ENCODE measurements at regions not wholly inside any gene's neighbourhood (a gene's known extent, or its start where the extent isn't known, plus 50 kb on each side); places are given as distances from the start of the nearest gene placed in this dataset.

- Histone ChIP-seq H4K20me1 (ENCODE audit: control insufficient read depth, extremely low read depth, insufficient read depth, low read length) (no peaks in the 10 kb centered on the region), H3K9ac (ENCODE audit: insufficient read depth, low read length) (no peak overlapping the region), H3K4me2 (ENCODE audit: extremely low read depth, insufficient read depth, low read length) (no peak overlapping the region), H3K36me3 (ENCODE audit: control insufficient read depth, insufficient read depth, low read length) (no peaks in the 10 kb centered on the region), H3K4me1 (ENCODE audit: control insufficient read depth, extremely low read depth, insufficient read depth, low read length) (no peaks in the 10 kb centered on the region), H3K27ac (ENCODE audit: insufficient read depth, low read length) (no peak overlapping the region), H3K79me2 (ENCODE audit: control insufficient read depth, insufficient read depth, low read length) (no peaks in the 10 kb centered on the region), H2AFZ (ENCODE audit: low read length) (no peak overlapping the region), H3K9me3 (ENCODE audit: control insufficient read depth, insufficient read depth, low read depth, low read length) (no peaks in the 10 kb centered on the region), H3K4me3 (replicated peaks in 1 of 4; ENCODE audit: control extremely low read depth in 1 of 4, insufficient read depth in 1 of 4, low read depth in 3 of 4, low read length in 4 of 4) (no peak overlapping the region), H3K27me3 (ENCODE audit: control insufficient read depth, insufficient read depth, low read length) (no peaks in the 10 kb centered on the region)
- TF ChIP-seq EZH2 (IDR thresholded peaks at IDR 0.05; ENCODE audit: low read length, missing control alignments) = no peak
- no peak for TF ChIP-seq CTCF (conservative IDR thresholded peaks at IDR 0.05 in 1 of 2, IDR thresholded peaks at IDR 0.05 in 1 of 2; ENCODE audit: low read depth in 1 of 2, low read length in 2 of 2)
- no peak for DNase-seq (ENCODE audit: low read depth in 2 of 2)
Observed at GRCh38 chr6:96723362-96723761, 113.9 kb downstream of the GPR63 start.

GRCh38 chr6:96721227-96721626 lies 116.0 kb downstream of the GPR63 start:
- no peaks in the 10 kb centered on the region for H3K4me1 ChIP-seq (ENCODE audit: control insufficient read depth, extremely low read depth, insufficient read depth, low read length)
- H3K9me3 ChIP-seq (ENCODE audit: control insufficient read depth, insufficient read depth, low read depth, low read length) = no peaks in the 10 kb centered on the region
- no peak overlapping the region for H2AFZ ChIP-seq (ENCODE audit: low read length)
- H3K27me3 ChIP-seq (ENCODE audit: control insufficient read depth, insufficient read depth, low read length) = no peaks in the 10 kb centered on the region
- TF ChIP-seq CTCF (conservative IDR thresholded peaks at IDR 0.05 in 1 of 2, IDR thresholded peaks at IDR 0.05 in 1 of 2; ENCODE audit: low read depth in 1 of 2, low read length in 2 of 2) = no peak
- H3K4me2 ChIP-seq (ENCODE audit: extremely low read depth, insufficient read depth, low read length) = no peak overlapping the region
- no peak overlapping the region for H3K4me3 ChIP-seq (replicated peaks in 1 of 4; ENCODE audit: control extremely low read depth in 1 of 4, insufficient read depth in 1 of 4, low read depth in 3 of 4, low read length in 4 of 4)
- DNase-seq (ENCODE audit: low read depth in 2 of 2) = no peak
- H3K9ac ChIP-seq (ENCODE audit: insufficient read depth, low read length) = no peak overlapping the region
- no peaks in the 10 kb centered on the region for H3K36me3 ChIP-seq (ENCODE audit: control insufficient read depth, insufficient read depth, low read length)
- H4K20me1 ChIP-seq (ENCODE audit: control insufficient read depth, extremely low read depth, insufficient read depth, low read length) = no peaks in the 10 kb centered on the region
- H3K27ac ChIP-seq (ENCODE audit: insufficient read depth, low read length) = no peak overlapping the region
- H3K79me2 ChIP-seq (ENCODE audit: control insufficient read depth, insufficient read depth, low read length) = no peaks in the 10 kb centered on the region

GRCh38 chr6:96716221-96716620 lies 121.1 kb downstream of the GPR63 start:
- Histone ChIP-seq H3K4me2 (ENCODE audit: extremely low read depth, insufficient read depth, low read length) (no peak overlapping the region), H3K79me2 (ENCODE audit: control insufficient read depth, insufficient read depth, low read length) (no peaks in the 10 kb centered on the region), H3K9ac (ENCODE audit: insufficient read depth, low read length) (no peak overlapping the region), H3K27me3 (ENCODE audit: control insufficient read depth, insufficient read depth, low read length) (no peaks in the 10 kb centered on the region), H4K20me1 (ENCODE audit: control insufficient read depth, extremely low read depth, insufficient read depth, low read length) (no peaks in the 10 kb centered on the region), H2AFZ (ENCODE audit: low read length) (no peak overlapping the region), H3K9me3 (ENCODE audit: control insufficient read depth, insufficient read depth, low read depth, low read length) (no peaks in the 10 kb centered on the region), H3K4me3 (replicated peaks in 1 of 4; ENCODE audit: control extremely low read depth in 1 of 4, insufficient read depth in 1 of 4, low read depth in 3 of 4, low read length in 4 of 4) (no peak overlapping the region), H3K4me1 (ENCODE audit: control insufficient read depth, extremely low read depth, insufficient read depth, low read length) (no peaks in the 10 kb centered on the region), H3K27ac (ENCODE audit: insufficient read depth, low read length) (no peak overlapping the region), H3K36me3 (ENCODE audit: control insufficient read depth, insufficient read depth, low read length) (no peaks in the 10 kb centered on the region)
- DNase-seq (ENCODE audit: low read depth in 2 of 2) = no peak
- TF ChIP-seq EZH2 (IDR thresholded peaks at IDR 0.05; ENCODE audit: low read length, missing control alignments) (no peak), CTCF (conservative IDR thresholded peaks at IDR 0.05 in 1 of 2, IDR thresholded peaks at IDR 0.05 in 1 of 2; ENCODE audit: low read depth in 1 of 2, low read length in 2 of 2) (no peak)

Data from fibroblast of lung (primary cell).